Tibial nerve (tissue), 4 donors: ENCODE measurements at regions not wholly inside any gene's neighbourhood (a gene's known extent, or its start where the extent isn't known, plus 50 kb on each side); places are given as distances from the start of the nearest gene placed in this dataset.

Experiments
- CTCF ChIP-seq, 5 experiments: fragments of 200-600 bp in 3 of 5; fragments of 450-650 bp in 2 of 5; sonication (generic) in 3 of 5; IDR thresholded peaks; one replicate each; pipeline ENCODE4 v1.5.1; 2016 to 2019; ENCODE audit warnings: antibody characterized with exemption in 5 of 5, mild to moderate bottlenecking in 3 of 5, moderate library complexity in 2 of 5
- EP300 ChIP-seq, 2 donors: sonication (generic); formaldehyde crosslinking; IDR thresholded peaks; one replicate each; pipeline ENCODE4 v1.6.1; 2017; ENCODE audit warnings: antibody characterized with exemption in 2 of 2, mild to moderate bottlenecking in 1 of 2
- POLR2A ChIP-seq, 2 donors: fragments of 450-650 bp; IDR thresholded peaks; one replicate each; pipeline ENCODE4 v1.6.1; 2017; ENCODE audit warnings: antibody characterized with exemption in 2 of 2, mild to moderate bottlenecking in 2 of 2, moderate library complexity in 2 of 2

- TF ChIP-seq CTCF (IDR thresholded peaks at IDR 0.05) (no peak), EP300 (IDR thresholded peaks at IDR 0.05) (no peak), POLR2A (IDR thresholded peaks at IDR 0.05) (no peak)
Observed at GRCh38 chr15:39511000-39511915, 69.6 kb upstream of the THBS1 start.
